Cardiac fibroblast (primary cell): ENCODE measurements at regions not wholly inside any gene's neighbourhood (a gene's known extent, or its start where the extent isn't known, plus 50 kb on each side); places are given as distances from the start of the nearest gene placed in this dataset.

Experiments used
- DNase-seq, 2 donors: peaks; one replicate each; pipeline versions ENCODE4 v3.0.0 to v3.0.0-alpha.2; 2010; ENCODE audit warnings: low read depth in 2 of 2
- H3K4me3 ChIP-seq, 2 donors: replicated peaks in 1 of 2; 1 replicate in 1 of 2; 2 replicates in 1 of 2; pipeline ENCODE4 v1.5.1; 2011; ENCODE audit warnings: low read depth in 2 of 2, low read length in 2 of 2, mild to moderate bottlenecking in 2 of 2, moderate library complexity in 1 of 2
- CTCF ChIP-seq: IDR thresholded peaks from one replicate; pipeline ENCODE4 v1.5.1; 2011; ENCODE audit warnings: low read depth, mild to moderate bottlenecking, low read length, inconsistent platforms

GRCh38 chr16:48105976-48106375 is 49.8 kb downstream of the ABCC12 start:
- TF ChIP-seq CTCF = no peak
- H3K4me3 ChIP-seq = no peak overlapping the region

GRCh38 chr16:48105456-48105855 is 50.3 kb downstream of the ABCC12 start:
- TF ChIP-seq CTCF = no peak
- DNase-seq = no peak
- H3K4me3 ChIP-seq = no peak overlapping the region

More at GRCh38 chr16:48105976-48106375, 49.8 kb downstream of the ABCC12 start:
- DNase-seq = no peak

- no peak for TF ChIP-seq CTCF
- no peak overlapping the region for H3K4me3 ChIP-seq
- no peak for DNase-seq
Measured at GRCh38 chr16:48103591-48103990, 52.2 kb downstream of the ABCC12 start.

GRCh38 chr16:48102083-48103008 is 53.4 kb downstream of the ABCC12 start:
- no peak for DNase-seq
- no peak for TF ChIP-seq CTCF

GRCh38 chr16:48101069-48101674 is 54.6 kb downstream of the ABCC12 start:
- H3K4me3 ChIP-seq = no peak overlapping the region
- DNase-seq = no peak
- TF ChIP-seq CTCF = no peak

More at GRCh38 chr16:48102083-48103008, 53.4 kb downstream of the ABCC12 start:
- no peak overlapping the region for H3K4me3 ChIP-seq

GRCh38 chr16:48099455-48099854 is 56.3 kb downstream of the ABCC12 start:
- no peak for TF ChIP-seq CTCF
- DNase-seq = peak; percentile 53 to 74
- no peak overlapping the region for H3K4me3 ChIP-seq
